ENCODE measurements at regions not wholly inside any gene's neighbourhood (a gene's known extent, or its start where the extent isn't known, plus 50 kb on each side); places are given as distances from the start of the nearest gene placed in this dataset.

DNA sequence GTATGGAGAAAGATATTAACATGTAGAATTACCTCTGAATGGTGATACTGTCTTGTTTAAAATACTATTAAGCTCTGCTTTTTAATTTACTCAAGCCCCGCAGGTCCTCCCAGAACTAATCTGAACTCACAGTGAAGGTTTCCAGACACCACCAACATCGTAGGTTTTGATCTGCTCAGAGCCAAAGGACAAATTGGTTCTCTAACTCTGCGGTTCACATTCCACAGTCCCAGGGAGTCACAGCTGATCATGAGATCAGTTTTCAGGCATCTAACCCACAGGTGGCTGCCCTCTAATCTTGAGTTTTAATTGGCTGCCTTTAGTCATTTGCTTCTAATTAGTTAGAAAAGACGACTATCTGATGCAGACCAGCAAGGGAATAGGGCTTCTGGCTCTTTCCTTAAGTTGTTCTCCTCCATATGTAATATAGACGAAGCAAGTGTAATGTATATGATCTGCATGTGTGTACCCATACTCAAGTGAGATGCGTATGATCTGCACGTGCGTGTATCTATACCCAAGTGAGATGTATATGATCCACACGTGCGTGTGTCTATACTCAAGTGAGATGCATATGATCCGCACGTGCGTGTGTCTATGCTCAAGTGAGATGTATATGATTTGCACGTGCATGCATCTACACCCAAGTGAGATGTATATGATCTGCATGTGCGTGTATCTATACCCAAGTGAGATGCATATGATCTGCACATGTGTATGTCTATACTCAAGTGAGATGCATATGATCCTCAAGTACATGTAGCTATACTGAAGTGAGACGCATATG, 331.5 kb upstream of the NPVF start:
- Histone ChIP-seq H2AFZ (ENCODE audit: low read length) (no peak overlapping the region), H3K9me3 (ENCODE audit: low read length) (no peaks in the 10 kb centered on the region), H3K27ac (ENCODE audit: low read length) (no peak overlapping the region), H3K4me3 (ENCODE audit: low read length) (no peak overlapping the region), H3K9me2 (replicated peaks; ENCODE audit: low read length) (no peaks in the 10 kb centered on the region), H3K36me3 (ENCODE audit: low read depth, low read length) (no peaks in the 10 kb centered on the region), H3K79me2 (ENCODE audit: low read length) (no peaks in the 10 kb centered on the region), H3K4me1 (ENCODE audit: insufficient read depth, low read length) (no peaks in the 10 kb centered on the region), H3K4me2 (ENCODE audit: low read length) (no peak overlapping the region), H4K20me1 (ENCODE audit: low read length) (no peaks in the 10 kb centered on the region), H3K27me3 (ENCODE audit: low read length) (peaks cover 94% of the 10 kb centered on the region), H3F3A (ENCODE audit: low read length, unreplicated experiment) (no peaks in the 10 kb centered on the region), H3K9ac (ENCODE audit: low read length) (no peak overlapping the region)
- POLR2A ChIA-PET (ENCODE audit: unreplicated experiment): no interaction called here
- CTCF ChIA-PET: no interaction called here
- TF ChIP-seq, protein P1, sequence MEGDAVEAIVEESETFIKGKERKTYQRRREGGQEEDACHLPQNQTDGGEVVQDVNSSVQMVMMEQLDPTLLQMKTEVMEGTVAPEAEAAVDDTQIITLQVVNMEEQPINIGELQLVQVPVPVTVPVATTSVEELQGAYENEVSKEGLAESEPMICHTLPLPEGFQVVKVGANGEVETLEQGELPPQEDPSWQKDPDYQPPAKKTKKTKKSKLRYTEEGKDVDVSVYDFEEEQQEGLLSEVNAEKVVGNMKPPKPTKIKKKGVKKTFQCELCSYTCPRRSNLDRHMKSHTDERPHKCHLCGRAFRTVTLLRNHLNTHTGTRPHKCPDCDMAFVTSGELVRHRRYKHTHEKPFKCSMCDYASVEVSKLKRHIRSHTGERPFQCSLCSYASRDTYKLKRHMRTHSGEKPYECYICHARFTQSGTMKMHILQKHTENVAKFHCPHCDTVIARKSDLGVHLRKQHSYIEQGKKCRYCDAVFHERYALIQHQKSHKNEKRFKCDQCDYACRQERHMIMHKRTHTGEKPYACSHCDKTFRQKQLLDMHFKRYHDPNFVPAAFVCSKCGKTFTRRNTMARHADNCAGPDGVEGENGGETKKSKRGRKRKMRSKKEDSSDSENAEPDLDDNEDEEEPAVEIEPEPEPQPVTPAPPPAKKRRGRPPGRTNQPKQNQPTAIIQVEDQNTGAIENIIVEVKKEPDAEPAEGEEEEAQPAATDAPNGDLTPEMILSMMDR (conservative IDR thresholded peaks at IDR 0.05; ENCODE audit: low read depth, low read length): no peak
- TF ChIP-seq EZH2phosphoT487 (IDR thresholded peaks at IDR 0.05; ENCODE audit: borderline replicate concordance, low read length): no peak
- no peak for TF ChIP-seq EZH2 (IDR thresholded peaks at IDR 0.05; ENCODE audit: low read length, unreplicated experiment)
- intact Hi-C loops (cut with micrococcal nuclease): no loop called here
- DNase-seq (no peak), ATAC-seq (no peak)
- BruUV-seq (replicated peaks): no TSS peak

DNA sequence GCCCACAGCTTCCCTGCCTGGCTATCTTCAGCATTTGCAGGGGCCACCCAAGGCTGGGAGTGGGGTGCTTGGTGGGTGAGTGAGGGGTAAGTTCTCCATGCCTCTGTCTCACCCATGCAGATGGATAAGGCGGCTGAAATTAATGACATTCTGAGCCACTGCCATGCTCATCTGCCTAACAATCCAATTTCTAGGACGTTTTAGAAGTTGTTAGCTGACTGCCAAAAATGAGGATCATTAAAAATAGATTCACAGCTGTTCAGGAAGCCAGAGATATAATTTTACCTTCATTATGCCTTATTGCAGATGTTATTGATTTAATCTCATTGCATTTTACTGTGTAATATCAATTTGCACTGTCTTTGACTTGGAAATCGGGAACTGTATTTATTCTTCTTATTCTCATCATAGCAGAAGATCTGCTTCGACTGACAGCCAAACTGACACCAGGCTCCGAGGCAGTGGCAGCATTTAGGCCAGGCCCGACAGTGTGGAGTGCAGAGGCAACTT, 334.4 kb upstream of the NPVF start:
- POLR2A ChIA-PET (ENCODE audit: unreplicated experiment): no interaction called here
- H3K27ac ChIP-seq (ENCODE audit: low read length): no peak overlapping the region
- ATAC-seq: no peak
- no peaks in the 10 kb centered on the region for H3F3A ChIP-seq (ENCODE audit: low read length, unreplicated experiment)
- no peaks in the 10 kb centered on the region for H3K9me2 ChIP-seq (replicated peaks; ENCODE audit: low read length)
- H3K79me2 ChIP-seq (ENCODE audit: low read length): no peaks in the 10 kb centered on the region
- no peaks in the 10 kb centered on the region for H4K20me1 ChIP-seq (ENCODE audit: low read length)
- H2AFZ ChIP-seq (ENCODE audit: low read length): no peak overlapping the region
- CTCF ChIA-PET: interaction anchor here (0.6 kb wide), 1 partner anchor 75 kb away, joined by 3 read pairs; no protein-coding TSS in a partner anchor
- no peak overlapping the region for H3K4me3 ChIP-seq (ENCODE audit: low read length)
- no peaks in the 10 kb centered on the region for H3K4me1 ChIP-seq (ENCODE audit: insufficient read depth, low read length)
- no peak for DNase-seq
- peaks cover 68% of the 10 kb centered on the region for H3K27me3 ChIP-seq (ENCODE audit: low read length)
- H3K36me3 ChIP-seq (ENCODE audit: low read depth, low read length): peaks cover 3% of the 10 kb centered on the region; the same call in 1 of the 2 replicates
- H3K9ac ChIP-seq (ENCODE audit: low read length): no peak overlapping the region
- H3K4me2 ChIP-seq (ENCODE audit: low read length): no peak overlapping the region
- intact Hi-C loops (cut with micrococcal nuclease): no loop called here
- no peaks in the 10 kb centered on the region for H3K9me3 ChIP-seq (ENCODE audit: low read length)
- BruUV-seq (replicated peaks): no TSS peak
- TF ChIP-seq, protein P1 (conservative IDR thresholded peaks at IDR 0.05; ENCODE audit: low read depth, low read length): no peak
- no peak for TF ChIP-seq EZH2phosphoT487 (IDR thresholded peaks at IDR 0.05; ENCODE audit: borderline replicate concordance, low read length)
- TF ChIP-seq EZH2 (IDR thresholded peaks at IDR 0.05; ENCODE audit: low read length, unreplicated experiment): no peak

DNA sequence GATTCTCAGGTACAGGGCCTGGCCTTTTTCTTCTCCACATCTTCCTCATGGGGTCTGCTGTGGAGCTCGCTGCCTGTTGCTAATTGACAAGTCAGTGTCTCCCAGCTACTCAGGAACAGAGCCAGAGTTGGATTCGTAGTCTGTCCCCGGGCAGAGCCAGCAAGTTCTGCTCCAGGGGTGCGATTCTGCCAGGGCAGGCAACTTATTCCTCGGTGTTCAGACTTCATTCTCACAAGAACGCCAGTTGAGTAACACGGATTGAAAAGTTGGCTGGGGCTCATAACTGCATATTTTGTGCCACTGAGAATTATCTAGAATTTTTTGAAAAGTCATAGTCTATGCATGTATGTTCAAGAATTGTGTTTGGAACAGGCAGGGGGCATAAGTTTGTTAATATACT, 336.7 kb upstream of the NPVF start:
- POLR2A ChIA-PET (ENCODE audit: unreplicated experiment): no interaction called here
- no peak for ATAC-seq
- no peak for DNase-seq
- Histone ChIP-seq H3K27ac (ENCODE audit: low read length) (no peak overlapping the region), H3K4me2 (ENCODE audit: low read length) (no peak overlapping the region), H3K36me3 (ENCODE audit: low read depth, low read length) (peaks cover 3% of the 10 kb centered on the region; the same call in 1 of the 2 replicates), H3K27me3 (ENCODE audit: low read length) (peaks cover 50% of the 10 kb centered on the region), H3K9me3 (ENCODE audit: low read length) (no peaks in the 10 kb centered on the region), H3K4me1 (ENCODE audit: insufficient read depth, low read length) (no peaks in the 10 kb centered on the region), H2AFZ (ENCODE audit: low read length) (no peak overlapping the region), H3K79me2 (ENCODE audit: low read length) (no peaks in the 10 kb centered on the region), H3K9ac (ENCODE audit: low read length) (no peak overlapping the region), H3K9me2 (replicated peaks; ENCODE audit: low read length) (no peaks in the 10 kb centered on the region), H3F3A (ENCODE audit: low read length, unreplicated experiment) (no peaks in the 10 kb centered on the region), H3K4me3 (ENCODE audit: low read length) (no peak overlapping the region), H4K20me1 (ENCODE audit: low read length) (no peaks in the 10 kb centered on the region)
- no TSS peak for BruUV-seq (replicated peaks)
- CTCF ChIA-PET: no interaction called here
- TF ChIP-seq EZH2 (IDR thresholded peaks at IDR 0.05; ENCODE audit: low read length, unreplicated experiment) (no peak), EZH2phosphoT487 (IDR thresholded peaks at IDR 0.05; ENCODE audit: borderline replicate concordance, low read length) (no peak)
- TF ChIP-seq, protein P1 (conservative IDR thresholded peaks at IDR 0.05; ENCODE audit: low read depth, low read length): no peak
- intact Hi-C loops (cut with micrococcal nuclease): no loop called here

Measured in PC-3 (cell line).